Omental fat pad (tissue), 3 donors: ENCODE measurements at regions not wholly inside any gene's neighbourhood (a gene's known extent, or its start where the extent isn't known, plus 50 kb on each side); places are given as distances from the start of the nearest gene placed in this dataset.

Experiments used
- ATAC-seq: fragments of 150-250 bp; one replicate; pipeline ENCODE4 v1.9.1; 2016; ENCODE audit warnings: mild to moderate bottlenecking, moderate library complexity; ENCODE audit not compliant: low FRiP score
- DNase-seq: peaks from one replicate; pipeline ENCODE4 v3.0.0-alpha.2; 2019; ENCODE audit warnings: low spot score
- TF ChIP-seq, protein P1 (sequence below), 3 donors: fragments of 450-650 bp; IDR thresholded peaks; one replicate each; pipeline ENCODE4 v1.5.1; 2016 to 2017; ENCODE audit warnings: antibody characterized with exemption in 3 of 3, mild to moderate bottlenecking in 3 of 3, moderate library complexity in 2 of 3

DNA sequence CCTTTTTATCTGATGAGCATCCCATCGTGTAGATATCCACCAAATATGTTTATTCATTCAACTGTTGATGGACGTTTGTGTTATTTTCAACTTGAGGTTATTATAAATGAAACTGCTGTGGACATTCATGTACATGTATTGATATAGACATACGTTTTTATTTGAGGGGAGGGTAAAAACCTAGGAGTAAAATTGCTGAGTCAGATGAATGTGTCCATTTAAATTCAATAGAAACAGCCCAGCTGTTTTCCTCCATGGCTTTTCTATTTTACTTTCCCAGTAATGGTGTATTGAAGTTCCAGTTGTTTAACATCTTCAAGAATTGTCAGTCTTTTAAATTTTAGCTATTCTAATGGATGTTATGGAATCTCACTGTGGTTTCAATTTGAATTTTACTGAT, 348.7 kb upstream of the GALNTL6 start:
- TF ChIP-seq, protein P1, sequence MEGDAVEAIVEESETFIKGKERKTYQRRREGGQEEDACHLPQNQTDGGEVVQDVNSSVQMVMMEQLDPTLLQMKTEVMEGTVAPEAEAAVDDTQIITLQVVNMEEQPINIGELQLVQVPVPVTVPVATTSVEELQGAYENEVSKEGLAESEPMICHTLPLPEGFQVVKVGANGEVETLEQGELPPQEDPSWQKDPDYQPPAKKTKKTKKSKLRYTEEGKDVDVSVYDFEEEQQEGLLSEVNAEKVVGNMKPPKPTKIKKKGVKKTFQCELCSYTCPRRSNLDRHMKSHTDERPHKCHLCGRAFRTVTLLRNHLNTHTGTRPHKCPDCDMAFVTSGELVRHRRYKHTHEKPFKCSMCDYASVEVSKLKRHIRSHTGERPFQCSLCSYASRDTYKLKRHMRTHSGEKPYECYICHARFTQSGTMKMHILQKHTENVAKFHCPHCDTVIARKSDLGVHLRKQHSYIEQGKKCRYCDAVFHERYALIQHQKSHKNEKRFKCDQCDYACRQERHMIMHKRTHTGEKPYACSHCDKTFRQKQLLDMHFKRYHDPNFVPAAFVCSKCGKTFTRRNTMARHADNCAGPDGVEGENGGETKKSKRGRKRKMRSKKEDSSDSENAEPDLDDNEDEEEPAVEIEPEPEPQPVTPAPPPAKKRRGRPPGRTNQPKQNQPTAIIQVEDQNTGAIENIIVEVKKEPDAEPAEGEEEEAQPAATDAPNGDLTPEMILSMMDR (IDR thresholded peaks at IDR 0.05): no peak

DNA sequence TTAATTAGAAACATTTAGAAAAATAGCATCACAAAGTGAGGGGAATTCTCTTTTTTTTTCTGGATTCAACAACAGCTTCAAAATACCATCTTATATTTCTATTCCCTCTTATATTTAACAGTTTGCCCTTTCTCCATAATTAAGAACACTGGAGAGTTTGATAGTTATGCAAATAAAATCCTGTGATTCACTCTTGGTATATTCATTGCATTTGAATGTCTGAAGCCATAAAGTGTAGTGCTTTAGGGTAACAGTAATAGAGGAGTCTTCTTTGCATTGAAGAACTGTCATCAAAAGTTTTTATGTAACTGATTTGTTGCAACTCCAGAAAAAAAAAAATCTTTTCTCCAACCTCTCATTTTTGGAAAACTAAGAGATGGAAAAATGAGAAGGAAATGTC, 352.0 kb upstream of the GALNTL6 start:
- no peak for ATAC-seq
- TF ChIP-seq, protein P1 (IDR thresholded peaks at IDR 0.05): no peak
- DNase-seq: no peak

More for the DNA sequence above, 348.7 kb upstream of the GALNTL6 start:
- DNase-seq: no peak
- no peak for ATAC-seq

DNA sequence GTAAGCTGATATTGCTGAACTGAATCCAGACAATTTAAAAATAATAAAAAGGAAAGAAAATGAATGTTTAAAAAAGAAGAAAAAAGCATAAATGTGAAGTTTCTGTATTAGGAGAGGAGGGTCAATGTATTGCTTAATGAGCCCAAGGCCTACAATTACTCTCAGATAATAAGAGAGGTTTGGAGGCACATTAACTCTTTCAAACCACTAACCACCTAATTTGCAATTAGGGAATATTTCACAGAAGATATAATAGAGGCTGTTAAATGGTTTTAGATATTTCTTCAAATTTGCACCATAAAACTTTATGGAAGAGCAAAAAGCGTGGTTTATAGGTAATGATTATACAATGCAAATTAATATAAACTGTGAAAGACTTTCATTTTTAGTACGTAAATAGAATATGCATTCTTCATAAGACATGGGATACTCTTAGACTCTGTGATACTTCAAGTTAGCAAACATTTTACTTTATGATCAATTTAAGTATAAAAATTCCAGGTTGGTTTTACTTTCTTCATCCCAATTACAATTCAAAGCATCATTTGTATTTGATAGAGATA, 364.2 kb upstream of the GALNTL6 start:
- no peak for ATAC-seq
- DNase-seq: no peak
- TF ChIP-seq, protein P1 (IDR thresholded peaks at IDR 0.05): no peak

DNA sequence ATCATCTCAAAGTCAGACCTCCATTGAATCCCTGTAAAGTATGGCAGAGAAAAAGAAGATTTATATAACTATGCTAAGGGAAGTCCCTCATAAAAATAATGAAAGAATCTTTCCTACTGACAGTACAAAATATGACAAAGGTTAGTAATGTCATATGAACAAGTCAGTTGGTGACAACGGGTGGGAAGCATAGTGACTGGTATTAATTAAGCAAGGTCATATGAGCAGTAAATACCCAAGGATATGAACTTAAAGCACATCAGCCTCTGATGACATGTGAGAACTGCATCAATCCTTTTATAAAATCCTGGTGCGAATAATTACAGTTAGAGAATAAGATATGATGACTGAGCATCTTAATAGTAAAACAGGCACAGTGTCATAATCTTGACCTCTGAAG, 364.8 kb upstream of the GALNTL6 start:
- DNase-seq: no peak
- ATAC-seq: no peak
- TF ChIP-seq, protein P1 (IDR thresholded peaks at IDR 0.05): no peak

DNA sequence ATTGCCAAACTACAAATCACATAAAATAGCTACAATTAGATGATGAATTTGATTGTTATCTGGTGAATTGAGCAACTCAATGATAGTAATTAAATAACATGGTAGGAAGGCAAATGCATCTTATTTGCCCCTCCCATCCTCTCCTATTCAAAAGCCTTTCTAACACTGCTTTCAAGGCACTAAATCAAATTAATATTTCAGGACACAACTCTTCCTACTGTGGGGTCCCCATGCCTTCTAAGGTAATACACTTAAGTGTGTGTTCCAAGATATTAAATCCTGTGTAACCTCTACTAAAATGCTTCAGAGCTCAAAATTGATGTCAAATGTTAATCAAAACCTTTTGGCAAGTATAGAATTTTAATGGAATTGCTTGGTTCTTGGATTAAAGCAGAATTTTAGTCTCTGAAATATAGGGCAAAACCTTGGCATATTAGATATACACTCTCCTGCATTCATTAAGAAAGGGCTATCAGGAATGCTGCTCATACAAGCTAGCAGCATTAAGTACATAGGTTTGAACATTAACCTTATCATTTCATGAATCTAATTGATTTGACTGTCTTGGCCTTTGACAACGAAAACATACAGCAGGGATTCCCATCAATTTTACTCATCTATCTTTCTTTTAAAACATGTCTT, 371.8 kb upstream of the GALNTL6 start:
- ATAC-seq: no peak
- no peak for DNase-seq
- TF ChIP-seq, protein P1 (IDR thresholded peaks at IDR 0.05): no peak

DNA sequence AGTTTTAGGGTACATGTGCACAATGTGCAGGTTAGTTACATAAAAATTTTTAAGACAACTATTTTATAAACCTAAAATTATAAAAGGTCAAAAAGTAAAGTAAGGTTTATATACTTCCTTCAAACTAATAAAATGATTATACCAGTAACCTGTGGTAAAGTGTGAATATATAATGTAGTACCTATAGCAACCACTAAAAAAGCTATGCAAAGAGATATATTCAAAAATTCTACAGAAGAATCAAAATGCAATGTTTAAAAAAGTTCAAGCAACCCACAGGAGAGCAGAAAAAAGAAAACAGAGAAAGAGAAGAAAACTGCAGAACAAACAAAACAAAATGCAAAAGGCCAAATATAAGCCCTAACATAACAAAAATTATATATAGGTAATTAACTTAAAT, 379.5 kb upstream of the GALNTL6 start:
- DNase-seq (no peak), ATAC-seq (no peak)
- TF ChIP-seq, protein P1 (IDR thresholded peaks at IDR 0.05): no peak

DNA sequence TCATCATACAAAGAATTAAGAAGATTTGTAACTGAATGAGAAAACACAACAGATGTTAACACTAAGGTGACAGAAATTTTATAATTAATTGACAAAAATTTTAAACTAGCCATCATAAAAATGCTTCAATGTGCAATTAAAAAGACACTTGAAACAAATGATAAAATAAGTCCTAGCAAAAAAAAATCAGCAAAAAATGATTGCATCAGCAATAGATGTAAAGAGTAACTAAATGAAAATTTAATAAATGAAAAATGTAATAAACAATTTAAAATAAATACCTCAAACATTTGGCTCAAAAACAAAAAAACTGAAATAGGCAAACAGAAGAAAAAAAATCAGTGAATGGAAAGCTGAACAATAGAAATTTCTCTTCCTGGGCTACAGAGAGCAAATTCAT, 380.7 kb upstream of the GALNTL6 start:
- ATAC-seq (no peak), DNase-seq (no peak)

More for the DNA sequence above, 380.7 kb upstream of the GALNTL6 start:
- TF ChIP-seq, protein P1 (IDR thresholded peaks at IDR 0.05): no peak
